GM12891 (cell line): ENCODE measurements at regions not wholly inside any gene's neighbourhood (a gene's known extent, or its start where the extent isn't known, plus 50 kb on each side); places are given as distances from the start of the nearest gene placed in this dataset.

Source experiments
- PAX5 ChIP-seq: IDR thresholded peaks from 2 replicates; pipeline ENCODE4 v1.6.1; 2011; ENCODE audit warnings: low read length, moderate library complexity, mild to moderate bottlenecking; ENCODE audit not compliant: insufficient read depth, severe bottlenecking
- POLR2A ChIP-seq: IDR thresholded peaks from 2 replicates; pipeline ENCODE4 v1.6.1; 2011; ENCODE audit warnings: low read depth, low read length, control low read depth
- POLR2AphosphoS5 ChIP-seq: IDR thresholded peaks from 2 replicates; pipeline ENCODE4 v1.6.1; 2011; ENCODE audit warnings: low read depth, low read length, control low read depth
- POU2F2 ChIP-seq: IDR thresholded peaks from 2 replicates; pipeline ENCODE4 v1.6.1; 2011; ENCODE audit warnings: low read depth, mild to moderate bottlenecking, control low read depth, low read length, moderate library complexity
- SPI1 ChIP-seq: IDR thresholded peaks from 2 replicates; pipeline ENCODE4 v1.6.1; 2011; ENCODE audit warnings: low read depth, low read length, control low read depth
- TAF1 ChIP-seq: IDR thresholded peaks from 2 replicates; pipeline ENCODE4 v1.6.1; 2011; ENCODE audit warnings: low read depth, low read length, control low read depth

- TF ChIP-seq POLR2AphosphoS5 (no peak), POLR2A (no peak), POU2F2 (no peak), SPI1 (no peak), TAF1 (no peak), PAX5 (no peak)
Measured at GRCh38 chr7:65238785-65239184, 134.9 kb upstream of the ZNF92 start.
